CD14-positive monocyte (primary cell): ENCODE measurements at regions not wholly inside any gene's neighbourhood (a gene's known extent, or its start where the extent isn't known, plus 50 kb on each side); places are given as distances from the start of the nearest gene placed in this dataset.

Experiments used
- DNase-seq, 3 donors: peaks; one replicate each; pipeline ENCODE4 v3.0.0-alpha.2; 2011 to 2022
- H2AFZ ChIP-seq: 2 replicates; pipeline ENCODE4 v1.6.0; 2012; ENCODE audit warnings: mild to moderate bottlenecking, low read depth, low read length, inconsistent platforms; ENCODE audit not compliant: insufficient read depth, poor library complexity, severe bottlenecking
- H3K27ac ChIP-seq, 2 donors: 1 replicate in 1 of 2; 2 replicates in 1 of 2; pipeline ENCODE4 v1.5.1; 2012 to 2013; ENCODE audit warnings: low read length in 2 of 2, control low read depth in 1 of 2, inconsistent platforms in 1 of 2, low read depth in 1 of 2, mild to moderate bottlenecking in 1 of 2
- H3K27me3 ChIP-seq, 2 donors: one replicate each; pipeline versions ENCODE4 v1.6.0 to v1.6.1; 2011 to 2013; ENCODE audit warnings: low read length in 2 of 2; ENCODE audit not compliant: control insufficient read depth in 2 of 2, insufficient read depth in 2 of 2
- H3K36me3 ChIP-seq, 2 donors: replicated peaks in 1 of 2; 1 replicate in 1 of 2; 2 replicates in 1 of 2; pipeline versions ENCODE4 v1.5.1 to v1.6.1; 2012 to 2013; ENCODE audit warnings: low read length in 2 of 2, control low read depth in 1 of 2, inconsistent platforms in 1 of 2, mild to moderate bottlenecking in 1 of 2; ENCODE audit not compliant: insufficient read depth in 2 of 2, control insufficient read depth in 1 of 2
- H3K4me1 ChIP-seq, 2 donors: 1 replicate in 1 of 2; 2 replicates in 1 of 2; pipeline versions ENCODE4 v1.5.1 to v1.6.1; 2012 to 2013; ENCODE audit warnings: low read length in 2 of 2, control low read depth in 1 of 2, inconsistent platforms in 1 of 2, mild to moderate bottlenecking in 1 of 2, moderate library complexity in 1 of 2; ENCODE audit not compliant: insufficient read depth in 2 of 2, control insufficient read depth in 1 of 2
- H3K4me2 ChIP-seq: replicated peaks from 2 replicates; pipeline ENCODE3; 2012; ENCODE audit warnings: low read length, moderate library complexity, mild to moderate bottlenecking; ENCODE audit not compliant: poor library complexity, severe bottlenecking; ENCODE audit errors: extremely low read depth
- H3K4me3 ChIP-seq, 3 experiments: fragments of 200-600 bp in 1 of 3; sonication (generic) in 1 of 3; replicated peaks in 1 of 3; 1 replicate in 2 of 3; 2 replicates in 1 of 3; pipeline ENCODE4 v1.5.1; 2011 to 2013; ENCODE audit warnings: low read length in 3 of 3, mild to moderate bottlenecking in 3 of 3, control low read depth in 2 of 3, low read depth in 2 of 3, inconsistent platforms in 1 of 3, moderate library complexity in 1 of 3
- H3K79me2 ChIP-seq: 2 replicates; pipeline ENCODE4 v1.6.0; 2012; ENCODE audit warnings: mild to moderate bottlenecking, control low read depth, inconsistent platforms, low read length, moderate library complexity; ENCODE audit not compliant: insufficient read depth
- H3K9ac ChIP-seq: 2 replicates; pipeline ENCODE4 v1.6.0; 2017; ENCODE audit warnings: low read length, mild to moderate bottlenecking; ENCODE audit not compliant: insufficient read depth, poor library complexity, severe bottlenecking
- H3K9me3 ChIP-seq, 2 donors: replicated peaks in 1 of 2; 1 replicate in 1 of 2; 2 replicates in 1 of 2; pipeline versions ENCODE4 v1.5.1 to v1.6.1; 2012 to 2013; ENCODE audit warnings: low read length in 2 of 2, control low read depth in 1 of 2; ENCODE audit not compliant: control insufficient read depth in 1 of 2, insufficient read depth in 1 of 2
- H4K20me1 ChIP-seq: 2 replicates; pipeline ENCODE4 v1.6.0; 2012; ENCODE audit warnings: mild to moderate bottlenecking, low read length, control low read depth, moderate library complexity; ENCODE audit not compliant: insufficient read depth
- H3K27ac Mint-ChIP-seq, 7 donors: one replicate each; pipeline ENCODE4 v1.8.0; 2020; ENCODE audit warnings: mild to moderate bottlenecking in 7 of 7, mixed read lengths in 7 of 7, moderate library complexity in 6 of 7, inconsistent platforms in 2 of 7
- H3K27me3 Mint-ChIP-seq, 3 donors: one replicate each; pipeline ENCODE4 v1.8.0; 2021 to 2022; ENCODE audit warnings: low read depth in 3 of 3, mild to moderate bottlenecking in 3 of 3, mixed read lengths in 3 of 3, moderate library complexity in 3 of 3, inconsistent platforms in 1 of 3
- H3K36me3 Mint-ChIP-seq, 2 donors: one replicate each; pipeline ENCODE4 v1.8.0; 2020; ENCODE audit warnings: mixed read lengths in 2 of 2, inconsistent platforms in 1 of 2, mild to moderate bottlenecking in 1 of 2
- H3K4me1 Mint-ChIP-seq: one replicate; pipeline ENCODE4 v1.8.0; 2020; ENCODE audit warnings: mild to moderate bottlenecking, mixed read lengths
- H3K4me3 Mint-ChIP-seq, 2 donors: one replicate each; pipeline ENCODE4 v1.8.0; 2020; ENCODE audit warnings: mild to moderate bottlenecking in 2 of 2, mixed read lengths in 2 of 2, moderate library complexity in 1 of 2
- H3K9me3 Mint-ChIP-seq, 7 donors: one replicate each; pipeline ENCODE4 v1.8.0; 2020 to 2022; ENCODE audit warnings: mixed read lengths in 7 of 7, mild to moderate bottlenecking in 6 of 7, moderate library complexity in 6 of 7, inconsistent platforms in 2 of 7
- WGBS: methylation state at CpG from one replicate; pipeline ENCODE4 v1.1.5; 2013; ENCODE audit warnings: missing lambda C conversion rate; ENCODE audit not compliant: insufficient coverage; 5-methylcytosine and 5-hydroxymethylcytosine counted together
- intact Hi-C, 2 donors: fragments of 100-400 bp; cut with micrococcal nuclease; formaldehyde crosslinking; loops; one replicate each; pipeline versions ENCODE4 v1.15.0 to v1.15.1; 2023
- TF ChIP-seq, protein P1 (sequence below): fragments of 200-600 bp; IDR thresholded peaks from one replicate; pipeline ENCODE4 v1.8.0; 2022; ENCODE audit warnings: antibody characterized with exemption, mild to moderate bottlenecking

DNA sequence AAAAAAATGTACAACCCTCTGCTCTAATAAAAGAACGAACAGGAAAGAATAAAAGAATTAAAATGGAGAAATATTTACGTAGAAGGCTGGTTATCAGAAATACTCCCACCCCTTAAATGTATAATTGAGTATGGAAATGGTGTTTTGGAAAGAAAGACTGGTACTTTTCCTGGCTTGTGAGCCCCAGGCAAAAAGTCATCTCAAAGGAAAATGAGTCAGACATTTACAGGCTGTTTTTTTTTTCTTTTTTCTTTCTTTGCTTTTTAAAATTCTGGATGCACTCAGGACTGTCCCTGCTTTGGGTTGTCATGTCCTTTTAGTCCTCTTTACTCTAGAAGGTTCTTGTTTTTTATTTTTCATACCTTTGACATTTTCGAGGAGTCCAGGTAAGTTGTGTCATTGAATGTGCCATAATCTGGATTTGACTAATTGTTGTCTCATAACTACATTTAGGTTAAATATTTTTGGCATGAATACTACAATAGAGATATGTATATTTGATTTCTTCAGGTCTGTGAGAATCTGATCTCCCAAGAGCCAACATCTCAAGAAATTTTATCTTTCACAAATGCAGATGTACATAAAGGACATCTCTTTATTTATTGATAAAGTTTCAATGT is 313.0 kb upstream of the GLI3 start:
- no peak for DNase-seq
- no peaks in the 10 kb centered on the region for H3K27me3 ChIP-seq

DNA sequence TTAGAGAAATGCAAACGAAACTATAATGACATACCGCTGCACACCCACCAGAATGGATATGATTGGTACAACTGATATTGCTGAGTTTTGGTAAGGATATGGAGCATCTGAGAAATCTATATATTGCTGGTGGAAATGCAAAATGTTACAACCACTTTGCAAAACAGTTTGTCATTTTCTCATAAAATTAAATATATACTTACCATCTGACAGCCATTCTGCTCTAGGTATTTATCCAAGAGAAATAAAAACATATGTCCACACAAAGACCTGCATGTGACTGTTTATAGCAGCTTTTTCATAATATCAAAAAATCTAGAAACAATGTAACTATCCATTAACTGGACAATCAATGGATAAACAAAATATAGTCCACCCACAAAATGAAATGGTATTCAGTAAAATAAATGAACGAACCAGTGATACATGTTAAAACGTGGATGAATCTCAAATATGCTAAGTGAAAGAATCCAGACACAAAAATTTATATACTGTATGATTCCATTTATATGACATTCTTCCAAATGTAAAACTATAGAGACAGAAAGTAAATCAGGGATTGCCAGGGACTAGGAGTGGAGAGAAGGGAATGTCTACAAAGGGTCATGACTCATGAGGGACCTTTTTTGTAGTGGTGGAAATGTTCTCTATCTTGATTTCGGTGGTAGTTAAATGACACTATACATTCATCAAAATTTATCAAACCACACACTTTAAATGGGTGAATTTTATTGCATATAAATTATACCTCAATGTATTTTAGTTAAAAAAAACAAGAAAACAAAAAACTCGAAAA is 312.0 kb upstream of the GLI3 start:
- H2AFZ ChIP-seq: no peak overlapping the region
- no peak overlapping the region for H3K4me3 Mint-ChIP-seq
- no peaks in the 10 kb centered on the region for H3K4me1 ChIP-seq
- no peaks in the 10 kb centered on the region for H3K27me3 ChIP-seq
- WGBS: no CpG with 5 or more reads among the region's 6 CpGs
- H3K4me2 ChIP-seq: no peak overlapping the region
- peaks cover 0 to 2% (median 0%) of the 10 kb centered on the region in 3 donors for H3K27me3 Mint-ChIP-seq
- intact Hi-C loops: no loop called here
- no peaks in the 10 kb centered on the region for H3K36me3 Mint-ChIP-seq
- no peak overlapping the region for H3K9ac ChIP-seq
- H3K79me2 ChIP-seq: no peaks in the 10 kb centered on the region
- TF ChIP-seq, protein P1, sequence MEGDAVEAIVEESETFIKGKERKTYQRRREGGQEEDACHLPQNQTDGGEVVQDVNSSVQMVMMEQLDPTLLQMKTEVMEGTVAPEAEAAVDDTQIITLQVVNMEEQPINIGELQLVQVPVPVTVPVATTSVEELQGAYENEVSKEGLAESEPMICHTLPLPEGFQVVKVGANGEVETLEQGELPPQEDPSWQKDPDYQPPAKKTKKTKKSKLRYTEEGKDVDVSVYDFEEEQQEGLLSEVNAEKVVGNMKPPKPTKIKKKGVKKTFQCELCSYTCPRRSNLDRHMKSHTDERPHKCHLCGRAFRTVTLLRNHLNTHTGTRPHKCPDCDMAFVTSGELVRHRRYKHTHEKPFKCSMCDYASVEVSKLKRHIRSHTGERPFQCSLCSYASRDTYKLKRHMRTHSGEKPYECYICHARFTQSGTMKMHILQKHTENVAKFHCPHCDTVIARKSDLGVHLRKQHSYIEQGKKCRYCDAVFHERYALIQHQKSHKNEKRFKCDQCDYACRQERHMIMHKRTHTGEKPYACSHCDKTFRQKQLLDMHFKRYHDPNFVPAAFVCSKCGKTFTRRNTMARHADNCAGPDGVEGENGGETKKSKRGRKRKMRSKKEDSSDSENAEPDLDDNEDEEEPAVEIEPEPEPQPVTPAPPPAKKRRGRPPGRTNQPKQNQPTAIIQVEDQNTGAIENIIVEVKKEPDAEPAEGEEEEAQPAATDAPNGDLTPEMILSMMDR: no peak
- no peaks in the 10 kb centered on the region for H4K20me1 ChIP-seq
- H3K9me3 ChIP-seq: peaks cover 3 to 7% of the 10 kb centered on the region in 2 donors
- H3K27ac Mint-ChIP-seq: no peak overlapping the region
- H3K4me3 ChIP-seq: no peak overlapping the region
- no peaks in the 10 kb centered on the region for H3K4me1 Mint-ChIP-seq
- H3K27ac ChIP-seq: no peak overlapping the region
- H3K36me3 ChIP-seq: no peaks in the 10 kb centered on the region
- peaks cover 5 to 12% (median 9%) of the 10 kb centered on the region in 7 donors for H3K9me3 Mint-ChIP-seq
- no peak for DNase-seq

More for the DNA sequence above, 313.0 kb upstream of the GLI3 start:
- no peak overlapping the region for H3K4me3 ChIP-seq
- H3K27ac Mint-ChIP-seq: no peak overlapping the region
- H3K4me1 Mint-ChIP-seq: no peaks in the 10 kb centered on the region
- peaks cover under 1 to 11% (median 7%) of the 10 kb centered on the region in 7 donors for H3K9me3 Mint-ChIP-seq
- no peaks in the 10 kb centered on the region for H4K20me1 ChIP-seq
- intact Hi-C loops: no loop called here
- TF ChIP-seq, protein P1: no peak
- H3K27ac ChIP-seq: no peak overlapping the region
- H3K9ac ChIP-seq: no peak overlapping the region
- H3K36me3 ChIP-seq: no peaks in the 10 kb centered on the region
- no CpG with 5 or more reads among the region's 3 CpGs for WGBS
- H3K27me3 Mint-ChIP-seq: peaks cover 0 to 2% (median 0%) of the 10 kb centered on the region in 3 donors
- H3K79me2 ChIP-seq: no peaks in the 10 kb centered on the region
- no peaks in the 10 kb centered on the region for H3K36me3 Mint-ChIP-seq
- H3K4me3 Mint-ChIP-seq: no peak overlapping the region
- H3K4me1 ChIP-seq: no peaks in the 10 kb centered on the region
- H3K9me3 ChIP-seq: peaks cover 9 to 10% of the 10 kb centered on the region in 2 donors
- no peak overlapping the region for H2AFZ ChIP-seq
- no peak overlapping the region for H3K4me2 ChIP-seq
